ENCODE measurements at regions not wholly inside any gene's neighbourhood (a gene's known extent, or its start where the extent isn't known, plus 50 kb on each side); places are given as distances from the start of the nearest gene placed in this dataset.

DNA sequence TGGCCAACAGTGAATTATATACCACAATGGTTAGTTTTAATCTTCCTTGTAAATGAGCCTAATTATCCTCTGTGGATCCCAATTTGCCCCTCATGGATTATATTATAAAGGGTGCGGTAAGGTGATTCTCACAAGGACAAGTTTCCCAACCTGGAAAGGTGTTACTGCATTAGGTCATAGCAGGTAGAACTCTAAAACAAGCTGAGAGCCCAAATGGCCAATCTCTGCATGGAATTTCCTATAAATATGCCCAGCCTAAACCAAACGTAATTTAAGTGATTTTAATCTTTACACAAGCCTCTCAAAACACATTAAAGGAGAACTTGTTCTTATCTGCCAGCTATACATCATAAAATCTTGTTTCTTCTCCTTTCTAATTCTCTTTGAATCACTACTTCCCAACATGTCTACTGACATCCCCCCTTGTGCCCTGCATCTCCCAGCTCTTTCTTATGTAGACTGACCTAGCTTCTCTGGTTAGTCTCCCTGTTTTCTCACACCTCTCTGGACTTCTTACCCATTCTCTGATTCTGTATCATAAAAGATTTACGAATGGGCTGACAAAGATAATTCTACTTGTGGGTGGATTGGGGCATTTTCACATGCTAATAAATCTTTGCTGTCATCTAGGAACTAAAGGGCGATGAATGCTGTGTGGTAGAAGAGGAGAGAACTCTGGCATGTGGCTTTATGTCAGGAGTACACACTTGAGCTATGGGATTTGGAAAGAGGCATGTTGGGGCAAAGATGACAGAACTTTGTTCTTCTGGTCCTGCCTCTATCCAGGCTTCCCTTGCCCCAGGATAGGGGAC lies 94.3 kb upstream of the PGRMC2 start:
- peak; percentile 58 for ATAC-seq

- ATAC-seq, result peak; percentile 53
These were observed 92.7 kb upstream of the PGRMC2 start for GRCh38 chr4:128380306-128380705.

DNA sequence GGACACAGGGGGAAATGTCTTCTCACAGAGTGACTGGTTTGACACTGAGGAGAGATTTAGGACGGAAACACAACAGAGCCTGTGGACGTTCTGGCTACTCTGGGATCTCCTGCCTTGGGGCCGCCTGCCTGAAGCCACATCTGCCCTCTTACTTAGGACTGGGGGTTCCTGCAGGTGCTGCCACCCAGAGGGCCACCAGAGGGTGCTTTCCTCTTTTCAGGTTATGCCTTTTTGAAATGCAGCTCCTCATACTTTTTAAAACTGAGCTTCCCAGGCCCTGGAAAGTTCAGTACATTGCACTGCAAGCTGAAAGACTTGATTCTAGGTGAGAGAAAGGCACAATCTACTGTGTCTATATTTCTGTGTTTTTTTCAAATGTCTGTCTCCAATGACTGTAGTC lies 92.2 kb upstream of the PGRMC2 start:
- ATAC-seq, result peak; percentile 21

DNA sequence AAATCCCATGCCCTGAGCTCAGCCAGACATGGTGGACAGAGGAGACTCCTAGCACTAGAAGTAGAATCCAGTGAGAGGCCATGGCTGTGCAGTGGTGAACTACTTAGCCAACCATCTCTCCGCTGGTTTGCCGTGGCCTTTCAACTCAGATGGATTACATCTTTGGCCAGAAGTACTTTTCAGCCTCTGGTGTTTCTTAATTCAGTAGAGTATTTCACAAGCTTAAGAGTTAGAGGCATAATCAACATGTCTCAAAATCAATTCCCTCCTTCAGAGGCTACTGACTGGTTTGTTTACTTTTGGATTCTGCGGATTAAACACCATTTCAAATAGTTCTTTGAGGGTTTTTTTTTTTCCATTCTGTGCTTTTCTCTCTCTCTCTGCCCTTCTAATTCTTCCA lies 91.1 kb upstream of the PGRMC2 start:
- ATAC-seq, result no peak

DNA sequence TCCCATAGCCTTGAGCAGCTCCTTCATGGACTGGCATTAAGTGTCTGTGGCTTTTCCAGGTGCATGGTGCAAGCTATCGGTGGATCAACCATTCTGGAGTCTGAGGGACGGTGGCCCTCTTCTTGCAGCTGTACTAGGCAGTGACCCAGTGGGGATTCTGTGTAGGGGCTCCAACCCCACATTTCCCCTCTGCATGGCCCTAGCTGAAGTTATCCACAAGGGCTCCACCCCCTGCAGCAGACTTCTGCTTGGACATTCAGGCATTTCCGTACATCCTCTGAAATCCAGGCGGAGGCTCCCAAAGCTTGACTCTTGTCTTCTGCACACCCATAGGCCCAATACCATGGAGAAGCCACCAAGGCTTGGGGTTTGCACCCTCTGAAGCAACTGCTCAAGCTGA lies 89.3 kb upstream of the PGRMC2 start:
- no peak for ATAC-seq

DNA sequence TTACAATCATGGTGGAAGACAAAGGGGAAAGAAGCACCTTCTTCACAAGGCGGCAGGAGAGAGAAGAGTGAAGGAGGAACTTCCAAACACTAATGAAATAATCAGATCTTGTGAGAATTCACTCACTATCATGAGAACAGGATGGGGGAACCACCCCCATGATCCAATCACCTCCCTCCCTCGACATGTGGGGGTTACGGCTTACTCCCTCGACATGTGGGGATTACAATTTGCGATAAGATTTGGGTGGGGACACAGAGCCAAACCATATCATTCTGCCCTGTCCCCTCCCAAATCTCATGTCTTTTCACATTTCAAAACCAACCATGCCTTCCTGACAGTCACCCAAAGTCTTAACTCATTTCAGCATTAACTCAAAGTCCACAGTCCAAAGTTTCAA lies 88.7 kb upstream of the PGRMC2 start:
- ATAC-seq, result no peak

GRCh38 chr4:128373628-128374027 lies 86.0 kb upstream of the PGRMC2 start:
- ATAC-seq, result no peak

- ATAC-seq, result no peak
These were observed 84.3 kb upstream of the PGRMC2 start for GRCh38 chr4:128371876-128372275.

- ATAC-seq, result no peak
These were observed 83.6 kb upstream of the PGRMC2 start for GRCh38 chr4:128371001-128371777.

DNA sequence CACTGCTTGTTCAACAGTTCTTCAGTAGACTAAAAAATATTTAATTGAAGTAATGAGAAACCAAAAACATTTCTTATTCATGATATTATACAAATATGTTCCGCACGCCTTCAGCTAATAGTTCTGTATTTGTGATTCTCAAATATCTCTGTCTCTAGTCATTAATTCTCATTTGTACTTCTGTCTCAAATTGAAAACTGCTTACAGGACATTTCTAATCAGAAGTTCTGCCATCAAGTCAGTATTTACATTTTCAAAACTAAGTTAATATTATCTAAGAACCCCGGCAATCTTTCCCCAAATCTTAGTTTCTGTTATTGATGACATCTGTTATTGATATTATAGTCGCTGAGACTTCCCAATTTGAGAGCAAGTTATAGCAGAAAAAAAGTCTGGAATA lies 78.6 kb upstream of the PGRMC2 start:
- ATAC-seq, result no peak

GRCh38 chr4:128364565-128364964 lies 77.0 kb upstream of the PGRMC2 start:
- ATAC-seq, result no peak

- ATAC-seq, result no peak
These were observed 76.4 kb upstream of the PGRMC2 start for GRCh38 chr4:128363966-128364365.

GRCh38 chr4:128362760-128363159 lies 75.1 kb upstream of the PGRMC2 start:
- ATAC-seq, result no peak

GRCh38 chr4:128359422-128359821 lies 71.8 kb upstream of the PGRMC2 start:
- no peak for ATAC-seq

- ATAC-seq, result no peak
These were observed 71.3 kb upstream of the PGRMC2 start for GRCh38 chr4:128358913-128359279.

DNA sequence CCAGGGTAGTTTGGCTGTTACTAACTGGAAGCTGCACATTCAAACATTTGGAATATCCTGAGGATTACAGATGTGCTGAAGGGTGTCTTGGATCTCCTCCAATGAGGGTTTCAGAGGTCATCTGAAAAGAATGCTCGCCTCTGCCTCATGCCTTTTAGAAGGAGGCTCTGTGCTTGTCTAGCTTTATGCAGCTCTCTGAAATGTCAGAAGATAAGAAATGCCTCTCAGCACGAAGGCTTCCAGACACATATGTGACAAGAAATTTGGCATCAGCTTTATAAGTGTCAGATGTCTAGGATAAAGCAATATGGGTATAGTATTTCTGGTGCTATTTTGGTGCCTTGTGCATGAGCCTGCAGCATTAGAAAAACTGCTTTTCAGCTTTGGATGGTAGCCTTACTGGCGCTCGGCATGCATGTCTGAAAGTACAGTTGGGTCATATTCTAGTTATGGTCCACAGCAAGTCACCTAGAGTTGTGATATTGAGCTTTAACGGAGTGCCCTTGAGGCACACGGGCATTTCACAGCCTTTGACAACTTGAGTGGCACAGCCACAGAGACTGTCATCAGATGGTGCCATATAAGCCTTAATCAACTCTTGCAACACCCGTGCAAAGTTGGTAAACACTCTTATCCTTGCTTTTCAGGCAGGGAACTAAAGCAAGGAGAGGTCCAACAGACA lies 70.8 kb upstream of the PGRMC2 start:
- no peak for ATAC-seq

DNA sequence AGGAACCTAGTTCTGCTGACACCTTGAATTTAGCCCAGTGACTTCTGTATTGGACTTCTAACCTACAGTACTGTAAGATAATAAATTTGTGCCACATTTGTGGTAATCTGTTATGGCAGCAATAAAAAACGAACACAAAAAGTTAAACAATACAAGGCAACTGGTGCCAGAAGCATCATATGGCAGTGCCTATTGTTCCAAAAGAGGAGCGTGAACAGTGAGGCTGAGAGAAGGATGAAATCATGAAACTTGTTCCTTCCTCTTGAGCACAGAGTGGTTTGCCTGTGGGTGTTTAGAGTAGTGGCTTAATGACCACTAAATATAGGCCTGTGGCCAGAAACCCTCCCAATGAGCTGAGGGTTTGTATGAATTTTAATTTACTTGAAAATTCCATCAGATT lies 69.7 kb upstream of the PGRMC2 start:
- ATAC-seq, result no peak

GRCh38 chr4:128355305-128355704 lies 67.7 kb upstream of the PGRMC2 start:
- no peak for ATAC-seq

DNA sequence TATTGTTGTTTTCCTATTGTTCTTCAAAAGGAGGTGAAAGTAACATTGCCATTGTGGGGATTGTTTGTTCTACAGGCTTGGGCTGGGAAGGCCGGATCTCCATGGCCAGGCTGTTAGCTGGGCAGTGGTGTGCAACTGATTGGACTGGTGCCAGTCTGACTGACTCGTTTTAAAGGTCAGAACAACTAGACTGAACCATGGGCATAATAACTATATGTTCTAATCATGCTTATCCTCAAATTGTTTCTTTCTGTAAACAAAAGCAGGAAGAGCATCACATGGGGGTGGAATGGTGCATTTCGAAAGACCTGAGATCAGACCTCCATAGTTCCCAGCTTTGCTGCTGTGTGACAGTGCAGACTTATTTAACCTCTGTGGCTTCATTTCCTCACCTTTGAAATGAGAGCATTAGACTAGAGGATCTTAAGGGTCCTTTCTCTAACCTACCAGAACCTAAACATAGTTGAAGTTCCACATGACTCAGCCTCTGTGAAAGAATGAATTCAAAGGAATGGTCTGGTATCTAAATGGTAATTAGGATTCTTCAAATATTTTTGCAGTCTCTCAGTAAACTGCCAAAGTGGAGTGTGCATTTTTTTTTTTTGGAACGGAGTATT lies 66.7 kb upstream of the PGRMC2 start:
- ATAC-seq, result no peak

- no peak for ATAC-seq
These were observed 66.2 kb upstream of the PGRMC2 start for GRCh38 chr4:128353791-128354190.

DNA sequence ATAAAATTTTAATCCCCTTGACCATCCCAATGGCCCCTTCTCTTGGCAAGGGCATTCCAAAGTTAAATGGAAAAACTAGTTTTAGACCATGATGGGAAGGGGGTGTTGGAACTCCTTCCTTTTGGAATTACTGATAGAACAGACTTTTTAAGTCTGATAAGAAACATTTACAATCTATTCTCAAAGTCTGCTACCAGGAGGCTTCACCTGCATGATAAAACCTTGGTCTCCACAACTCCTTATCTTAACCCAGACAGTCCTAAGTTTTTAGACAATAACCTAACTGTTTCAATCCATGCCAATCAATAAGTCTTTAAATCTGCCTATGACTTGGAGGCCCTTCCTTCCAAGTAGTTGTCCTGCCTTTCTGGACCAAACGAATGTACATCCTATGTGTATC lies 63.9 kb upstream of the PGRMC2 start:
- no peak for ATAC-seq

DNA sequence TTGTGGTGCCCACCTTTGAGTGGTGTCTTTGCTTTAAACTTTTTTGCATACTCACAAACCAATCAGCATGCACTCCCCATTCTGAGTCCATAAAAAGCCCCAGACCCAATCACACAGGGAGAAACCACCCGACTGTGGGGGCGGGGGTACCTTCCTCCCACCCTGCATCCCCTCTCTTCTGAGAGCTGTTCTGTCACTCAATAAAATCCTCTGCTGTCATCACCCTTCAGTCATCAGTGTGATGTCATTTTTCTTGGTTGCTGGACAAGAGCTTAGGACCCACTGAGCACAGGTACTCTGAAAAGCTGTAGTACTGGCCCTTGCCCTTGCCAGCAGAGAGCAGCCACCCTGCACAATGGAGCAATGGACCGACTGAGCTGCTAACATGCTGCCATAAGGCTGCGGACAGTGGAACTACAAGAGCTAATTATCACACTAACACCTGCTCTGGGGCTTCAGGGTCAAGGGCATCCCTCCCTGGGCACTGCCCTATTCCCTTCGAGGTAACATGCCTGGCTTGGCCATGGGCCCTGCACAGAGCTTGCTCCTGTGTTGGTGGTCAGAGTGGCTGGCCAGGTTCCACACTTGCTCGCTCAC lies 62.9 kb upstream of the PGRMC2 start:
- ATAC-seq, result no peak

DNA sequence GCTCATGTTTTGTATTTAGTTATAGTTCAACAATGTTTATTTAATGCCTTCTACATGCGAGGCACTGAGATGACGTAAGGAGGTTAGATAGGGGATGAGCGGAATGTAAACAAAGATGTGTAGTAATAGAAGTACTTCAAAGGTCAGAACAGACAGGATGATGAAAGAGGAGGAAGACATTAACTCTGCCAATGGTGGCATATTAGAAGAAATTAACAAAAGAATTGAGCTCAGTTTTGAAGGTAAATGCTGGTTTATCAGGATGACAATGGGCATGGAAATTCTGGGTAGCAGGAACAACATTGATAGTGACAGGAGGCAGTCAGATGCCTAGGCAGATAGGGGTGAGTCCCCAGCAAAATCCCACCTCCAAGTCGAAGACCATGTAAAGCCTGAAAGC lies 62.3 kb upstream of the PGRMC2 start:
- no peak for ATAC-seq

Data from esophagus mucosa (tissue), 1 donor.